Trophoblast cell (in vitro differentiated cells and primary cell): ENCODE measurements at regions not wholly inside any gene's neighbourhood (a gene's known extent, or its start where the extent isn't known, plus 50 kb on each side); places are given as distances from the start of the nearest gene placed in this dataset.
A peak's percentile ranks its signal among the peaks of the same experiment; 100 is the strongest.

Experiments
- DNase-seq, 2 donors: peaks; one replicate each; pipeline ENCODE4 v3.0.0-alpha.2; 2016
- H2AFZ ChIP-seq: 2 replicates; pipeline ENCODE4 v1.6.1; 2013; ENCODE audit warnings: low read length, moderate library complexity, mild to moderate bottlenecking; ENCODE audit not compliant: insufficient read depth, poor library complexity
- H2AK5ac ChIP-seq: 2 replicates; pipeline ENCODE4 v1.6.1; 2013; ENCODE audit warnings: mild to moderate bottlenecking, low read length
- H2BK120ac ChIP-seq: 2 replicates; pipeline ENCODE4 v1.6.1; 2013; ENCODE audit warnings: low read length, mild to moderate bottlenecking, moderate library complexity; ENCODE audit not compliant: insufficient read depth, poor library complexity
- H2BK12ac ChIP-seq: 2 replicates; pipeline ENCODE4 v1.6.1; 2013; ENCODE audit warnings: mild to moderate bottlenecking, low read length, moderate library complexity
- H2BK5ac ChIP-seq: 2 replicates; pipeline ENCODE4 v1.6.1; 2013; ENCODE audit warnings: low read length, low read depth, moderate library complexity, mild to moderate bottlenecking; ENCODE audit not compliant: poor library complexity
- H3K14ac ChIP-seq: 2 replicates; pipeline ENCODE4 v1.6.1; 2013; ENCODE audit warnings: mild to moderate bottlenecking, low read length
- H3K18ac ChIP-seq: 2 replicates; pipeline ENCODE4 v1.6.1; 2013; ENCODE audit warnings: mild to moderate bottlenecking, low read length
- H3K23ac ChIP-seq: 2 replicates; pipeline ENCODE4 v1.6.1; 2013; ENCODE audit warnings: low read length
- H3K27ac ChIP-seq: 2 replicates; pipeline ENCODE4 v1.5.1; 2013; ENCODE audit warnings: low read depth, mild to moderate bottlenecking, inconsistent platforms, low read length, moderate library complexity
- H3K27me3 ChIP-seq: 2 replicates; pipeline ENCODE4 v1.6.1; 2013; ENCODE audit warnings: inconsistent platforms, mild to moderate bottlenecking, low read length, moderate library complexity; ENCODE audit not compliant: insufficient read depth
- H3K36me3 ChIP-seq, 2 experiments: 1 replicate in 1 of 2; 2 replicates in 1 of 2; pipeline ENCODE4 v1.6.1; 2013; ENCODE audit warnings: low read length in 2 of 2, mild to moderate bottlenecking in 2 of 2, moderate library complexity in 1 of 2; ENCODE audit not compliant: insufficient read depth in 2 of 2, control insufficient read depth in 1 of 2
- H3K4ac ChIP-seq: 2 replicates; pipeline ENCODE4 v1.6.1; 2013; ENCODE audit warnings: low read depth, mild to moderate bottlenecking, low read length, moderate library complexity
- H3K4me1 ChIP-seq, 2 experiments: 1 replicate in 1 of 2; 2 replicates in 1 of 2; pipeline ENCODE4 v1.6.1; 2013; ENCODE audit warnings: low read length in 2 of 2, mild to moderate bottlenecking in 2 of 2, moderate library complexity in 1 of 2; ENCODE audit not compliant: insufficient read depth in 2 of 2, control insufficient read depth in 1 of 2
- H3K4me2 ChIP-seq: 2 replicates; pipeline ENCODE4 v1.6.1; 2013; ENCODE audit warnings: inconsistent platforms, mild to moderate bottlenecking, low read length, moderate library complexity
- H3K4me3 ChIP-seq: 2 replicates; pipeline ENCODE4 v1.5.1; 2013; ENCODE audit warnings: mild to moderate bottlenecking, low read depth, low read length, inconsistent platforms
- H3K79me1 ChIP-seq: one replicate; pipeline ENCODE4 v1.6.1; 2013; ENCODE audit warnings: low read length
- H3K79me2 ChIP-seq: 2 replicates; pipeline ENCODE4 v1.6.1; 2013; ENCODE audit warnings: low read length, mild to moderate bottlenecking; ENCODE audit not compliant: control insufficient read depth, insufficient read depth, poor library complexity
- H3K9ac ChIP-seq: 2 replicates; pipeline ENCODE4 v1.6.1; 2013; ENCODE audit warnings: mild to moderate bottlenecking, low read length
- H3K9me3 ChIP-seq: 2 replicates; pipeline ENCODE4 v1.6.1; 2013; ENCODE audit warnings: low read depth, mild to moderate bottlenecking, control low read depth, inconsistent platforms, low read length; ENCODE audit not compliant: insufficient read depth
- H4K12ac ChIP-seq: 2 replicates; pipeline ENCODE4 v1.6.1; 2013; ENCODE audit warnings: low read depth, mild to moderate bottlenecking, low read length, moderate library complexity
- H4K8ac ChIP-seq: 2 replicates; pipeline ENCODE4 v1.6.1; 2013; ENCODE audit warnings: low read depth, mild to moderate bottlenecking, low read length, moderate library complexity
- H4K91ac ChIP-seq: one replicate; pipeline ENCODE4 v1.6.1; 2013; ENCODE audit warnings: low read depth, mild to moderate bottlenecking, low read length, moderate library complexity
- WGBS: extraction: QIAGEN DNeasy Blood & Tissue Kit; methylation state at CpG from one replicate; pipeline ENCODE4 v1.1.7; 2013; ENCODE audit warnings: missing lambda C conversion rate; ENCODE audit not compliant: insufficient read length, insufficient coverage; ENCODE audit errors: extremely low coverage; 5-methylcytosine and 5-hydroxymethylcytosine counted together

DNA sequence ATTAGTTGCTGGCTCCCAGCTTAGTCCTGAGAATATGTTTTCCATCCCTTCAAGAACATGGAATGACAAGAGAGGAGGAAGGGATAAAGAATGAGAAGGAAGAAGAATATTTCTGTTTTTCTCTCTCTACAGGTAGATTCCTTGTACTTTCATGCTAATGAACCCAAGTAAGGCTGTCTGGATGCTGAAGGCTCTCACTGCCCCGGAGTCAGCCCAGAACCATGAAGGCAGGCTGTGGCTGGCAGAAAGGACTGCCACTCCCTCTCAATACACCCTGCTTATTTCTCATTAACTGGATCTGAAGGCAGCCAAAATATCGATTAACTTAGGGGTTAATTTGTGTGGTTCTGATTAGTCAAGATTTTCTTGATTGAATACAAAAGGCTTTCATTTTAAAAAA, 93.1 kb upstream of the NPAS2 start:
- Histone ChIP-seq H2AFZ (no peak overlapping the region), H3K27ac (no peak overlapping the region), H3K79me2 (no peaks in the 10 kb centered on the region), H3K4me2 (no peak overlapping the region), H3K23ac (no peak overlapping the region), H2BK12ac (no peak overlapping the region), H3K27me3 (no peaks in the 10 kb centered on the region), H3K18ac (no peak overlapping the region), H3K79me1 (no peaks in the 10 kb centered on the region), H3K4ac (no peak overlapping the region), H4K91ac (no peak overlapping the region), H2BK120ac (no peak overlapping the region), H3K4me3 (no peak overlapping the region), H3K14ac (no peak overlapping the region), H3K9me3 (no peaks in the 10 kb centered on the region), H3K36me3 (no peaks in the 10 kb centered on the region), H3K9ac (no peak overlapping the region), H2BK5ac (no peak overlapping the region), H4K12ac (no peak overlapping the region), H2AK5ac (no peak overlapping the region), H3K4me1 (no peaks in the 10 kb centered on the region), H4K8ac (no peak overlapping the region)
- no CpG with 5 or more reads among the region's 2 CpGs for WGBS
- no peak for DNase-seq

DNA sequence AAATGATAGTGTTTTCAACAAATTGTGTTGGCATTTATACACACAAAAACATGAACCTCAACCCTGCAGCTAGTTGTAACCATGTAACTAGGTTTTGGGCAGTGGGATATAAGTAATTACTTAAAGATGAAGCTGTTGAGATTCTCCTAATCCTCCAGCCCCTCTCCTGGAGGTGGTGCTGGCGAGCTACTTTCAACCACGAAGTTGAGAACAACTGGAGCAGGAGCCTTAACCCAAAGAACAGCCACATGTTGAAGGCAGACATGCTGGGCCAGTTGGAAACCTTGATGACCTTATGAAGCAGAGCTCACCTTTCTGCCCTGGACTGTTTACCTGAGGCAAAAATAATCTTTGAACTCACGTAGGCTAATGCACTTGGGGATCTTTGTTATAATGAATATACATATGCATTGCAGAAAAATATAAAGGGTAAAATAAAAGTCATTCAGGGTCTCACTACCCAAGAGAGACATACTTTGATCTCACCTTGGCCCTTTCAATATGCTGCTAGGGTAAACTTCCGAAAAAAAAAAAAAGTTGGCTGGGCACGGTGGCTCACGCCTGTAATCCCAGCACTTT, 89.6 kb upstream of the NPAS2 start:
- no peak overlapping the region for H4K91ac ChIP-seq
- H3K4me2 ChIP-seq: no peak overlapping the region
- no peaks in the 10 kb centered on the region for H3K27me3 ChIP-seq
- H3K36me3 ChIP-seq: no peaks in the 10 kb centered on the region
- no peak overlapping the region for H2BK120ac ChIP-seq
- no peaks in the 10 kb centered on the region for H3K79me1 ChIP-seq
- no peak overlapping the region for H3K4ac ChIP-seq
- peak; percentile 71 to 83 for DNase-seq
- H4K8ac ChIP-seq: no peak overlapping the region
- H3K79me2 ChIP-seq: no peaks in the 10 kb centered on the region
- H2BK5ac ChIP-seq: no peak overlapping the region
- H3K4me1 ChIP-seq: peaks cover 0 to 2% of the 10 kb centered on the region in 2 experiments
- no peak overlapping the region for H3K4me3 ChIP-seq
- no peak overlapping the region for H4K12ac ChIP-seq
- H3K23ac ChIP-seq: no peak overlapping the region
- H3K14ac ChIP-seq: no peak overlapping the region
- no peaks in the 10 kb centered on the region for H3K9me3 ChIP-seq
- no peak overlapping the region for H2AK5ac ChIP-seq
- no CpG with 5 or more reads among the region's 6 CpGs for WGBS
- H3K27ac ChIP-seq: no peak overlapping the region
- H3K9ac ChIP-seq: no peak overlapping the region
- H2BK12ac ChIP-seq: no peak overlapping the region
- H3K18ac ChIP-seq: no peak overlapping the region
- no peak overlapping the region for H2AFZ ChIP-seq

DNA sequence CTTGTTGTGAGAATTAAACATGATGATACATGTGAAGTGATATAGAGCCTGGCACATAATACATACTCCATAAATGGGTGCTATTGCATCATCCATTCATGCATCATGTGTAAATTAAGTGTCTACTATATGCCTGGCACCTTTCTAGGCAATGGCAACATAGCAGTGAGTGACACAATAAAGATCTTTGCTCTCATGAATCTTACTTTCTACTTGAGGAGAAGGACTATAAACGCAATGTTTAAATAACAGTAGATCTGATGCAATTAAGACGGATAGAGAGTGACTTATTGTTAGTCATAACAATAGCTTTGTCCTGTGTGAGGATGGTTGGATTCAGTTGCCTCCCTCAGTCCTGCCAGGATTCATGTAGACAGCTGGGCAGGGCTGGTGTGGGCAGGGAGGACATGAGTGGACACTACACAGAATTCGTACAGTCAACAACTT, 88.4 kb upstream of the NPAS2 start:
- Histone ChIP-seq H2AK5ac (no peak overlapping the region), H3K4me2 (no peak overlapping the region), H3K4me1 (peaks cover 0 to 2% of the 10 kb centered on the region in 2 experiments), H2BK120ac (no peak overlapping the region), H3K27ac (no peak overlapping the region), H3K23ac (no peak overlapping the region), H3K18ac (no peak overlapping the region), H2AFZ (no peak overlapping the region), H4K91ac (no peak overlapping the region), H3K4me3 (no peak overlapping the region), H4K8ac (no peak overlapping the region), H4K12ac (no peak overlapping the region), H2BK12ac (no peak overlapping the region), H3K79me1 (no peaks in the 10 kb centered on the region), H3K4ac (no peak overlapping the region), H3K36me3 (no peaks in the 10 kb centered on the region), H2BK5ac (no peak overlapping the region), H3K14ac (no peak overlapping the region), H3K9ac (no peak overlapping the region), H3K9me3 (no peaks in the 10 kb centered on the region), H3K27me3 (no peaks in the 10 kb centered on the region), H3K79me2 (no peaks in the 10 kb centered on the region)
- DNase-seq: no peak
- WGBS: no CpG with 5 or more reads among the region's 3 CpGs

DNA sequence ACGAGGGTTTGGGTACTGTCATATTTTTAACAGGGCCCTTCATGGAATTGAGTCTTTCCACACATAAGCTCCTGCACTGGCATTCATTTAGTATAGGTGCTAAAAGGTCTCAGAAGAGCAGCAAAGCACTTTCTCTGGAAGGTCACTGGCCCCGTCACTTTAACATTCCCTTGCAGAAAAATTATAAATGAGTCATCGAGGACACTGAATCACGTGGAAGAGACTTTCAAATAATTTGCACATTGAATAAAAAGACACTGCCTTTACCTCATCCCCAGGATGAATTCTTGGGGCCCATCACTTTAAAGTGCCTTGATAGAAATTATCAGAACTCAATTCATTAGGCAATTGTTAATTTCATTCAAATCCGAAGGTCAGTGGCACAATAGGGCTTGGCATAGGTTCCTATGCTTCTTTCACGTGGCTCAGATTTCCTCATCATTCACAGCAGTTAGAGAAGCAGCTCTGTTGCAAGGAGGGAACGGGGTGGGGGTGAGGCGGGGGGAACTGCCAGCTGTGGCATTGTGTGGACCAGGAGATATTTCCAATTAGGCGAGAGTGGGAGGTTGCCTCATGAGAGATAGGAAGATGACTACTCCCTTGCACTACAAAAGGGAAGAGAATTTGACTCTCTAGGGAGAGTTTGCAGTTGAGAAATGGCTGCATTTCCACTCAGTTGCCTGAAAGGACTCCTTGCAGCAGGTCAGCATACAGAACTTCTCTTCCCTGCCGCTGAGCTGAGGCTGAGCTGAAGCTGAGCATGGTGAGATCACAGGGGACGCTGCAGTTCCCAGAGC, 86.3 kb upstream of the NPAS2 start:
- Histone ChIP-seq H2AK5ac (no peak overlapping the region), H3K36me3 (no peaks in the 10 kb centered on the region), H2BK120ac (no peak overlapping the region), H3K14ac (no peak overlapping the region), H4K8ac (no peak overlapping the region), H3K9me3 (no peaks in the 10 kb centered on the region), H3K9ac (no peak overlapping the region), H3K4me3 (no peak overlapping the region), H2AFZ (no peak overlapping the region), H3K79me2 (no peaks in the 10 kb centered on the region), H4K12ac (no peak overlapping the region), H3K23ac (no peak overlapping the region), H3K4me2 (no peak overlapping the region), H2BK12ac (no peak overlapping the region), H4K91ac (no peak overlapping the region), H3K18ac (no peak overlapping the region), H2BK5ac (no peak overlapping the region), H3K4me1 (peaks cover 0 to 2% of the 10 kb centered on the region in 2 experiments), H3K27ac (no peak overlapping the region), H3K4ac (no peak overlapping the region), H3K27me3 (no peaks in the 10 kb centered on the region), H3K79me1 (no peaks in the 10 kb centered on the region)
- no CpG with 5 or more reads among the region's 11 CpGs for WGBS
- DNase-seq: peak in 1 of 2 donors; percentile 24
